ENCODE measurements at regions not wholly inside any gene's neighbourhood (a gene's known extent, or its start where the extent isn't known, plus 50 kb on each side); places are given as distances from the start of the nearest gene placed in this dataset.
"Not testable (repeated sequence)": the region's sequence is repeated elsewhere in the genome, so short reads cannot be mapped to it uniquely, and the experiment has no call there.

DNA sequence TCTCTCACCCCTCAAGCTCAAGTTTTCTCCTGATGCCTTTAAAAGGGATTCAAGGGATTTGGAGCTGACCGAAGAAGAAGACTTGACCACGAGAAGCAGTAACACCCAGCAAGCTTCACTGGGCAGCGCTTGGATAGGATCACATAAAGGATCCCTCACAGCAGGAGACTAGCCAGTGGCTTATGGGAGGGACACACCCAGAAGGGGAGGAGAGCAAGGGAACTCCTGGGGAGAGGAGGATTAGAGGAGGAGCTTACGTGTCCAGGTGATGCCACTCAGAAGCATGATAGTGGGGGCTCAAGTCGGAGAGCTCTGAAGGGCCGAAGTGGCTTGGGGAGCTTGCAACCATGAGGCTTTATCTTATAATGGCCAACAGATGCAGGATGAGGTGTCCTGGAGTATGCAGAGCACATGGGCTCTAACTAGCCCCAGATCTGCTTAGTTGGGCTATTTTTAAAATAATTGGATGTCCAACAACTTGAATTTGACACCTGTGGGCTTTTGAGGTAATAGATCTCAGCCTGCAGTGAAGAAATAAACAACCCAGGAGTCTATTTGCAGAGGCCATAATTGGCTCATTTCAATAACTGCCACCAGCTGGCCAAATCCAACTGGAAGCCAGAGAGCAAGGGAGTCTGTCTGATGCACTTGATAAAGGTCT lies 137.9 kb upstream of the EXOC2 start:
- DNase-seq, result no peak
- in situ Hi-C loops (cut with MboI; ENCODE audit: low pct_unique_long_range_greater_than_20kb, low sequenced_read_pairs), result no loop called here

DNA sequence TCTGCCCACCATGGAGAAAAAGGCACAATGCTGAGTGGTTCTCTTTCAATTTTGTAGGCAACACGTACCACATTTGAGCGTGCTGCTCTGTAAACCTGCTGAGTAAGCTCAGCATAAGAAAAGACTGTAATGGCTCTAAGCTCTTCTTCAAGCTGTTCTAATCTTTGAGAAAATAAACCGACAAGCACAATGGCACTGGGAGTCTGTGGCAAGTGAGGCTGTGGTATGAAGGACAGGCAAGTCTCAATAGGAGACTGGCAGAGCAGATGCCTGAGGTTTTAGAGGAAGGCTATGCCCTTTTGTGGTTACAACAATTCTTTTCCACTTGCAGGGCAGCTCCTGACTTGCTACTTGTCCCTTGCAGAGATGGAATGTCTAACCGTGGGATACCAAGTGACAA lies 136.7 kb upstream of the EXOC2 start:
- in situ Hi-C loops (cut with MboI; ENCODE audit: low pct_unique_long_range_greater_than_20kb, low sequenced_read_pairs), result no loop called here
- no peak for DNase-seq

DNA sequence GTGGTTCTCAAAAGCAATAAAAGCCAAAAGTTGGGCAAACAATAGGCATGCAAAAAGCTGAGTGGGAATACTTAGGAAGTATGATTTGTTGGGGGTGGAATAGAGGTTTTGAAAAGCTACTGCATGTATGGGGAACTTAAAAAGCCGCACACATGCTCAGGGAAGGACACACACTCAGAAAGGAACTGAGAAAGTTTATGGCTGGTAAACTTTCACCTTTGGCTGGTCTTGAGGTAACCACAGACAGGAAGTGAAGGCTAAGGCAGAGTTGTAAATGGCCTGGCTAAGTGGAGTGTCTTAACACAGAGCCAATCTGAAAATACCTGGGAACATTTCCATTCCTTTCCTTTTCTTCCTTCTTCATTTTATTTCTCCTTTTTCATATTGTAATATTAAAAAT lies 134.5 kb upstream of the EXOC2 start:
- DNase-seq, result peak; percentile 46
- in situ Hi-C loops (cut with MboI; ENCODE audit: low pct_unique_long_range_greater_than_20kb, low sequenced_read_pairs), result no loop called here

DNA sequence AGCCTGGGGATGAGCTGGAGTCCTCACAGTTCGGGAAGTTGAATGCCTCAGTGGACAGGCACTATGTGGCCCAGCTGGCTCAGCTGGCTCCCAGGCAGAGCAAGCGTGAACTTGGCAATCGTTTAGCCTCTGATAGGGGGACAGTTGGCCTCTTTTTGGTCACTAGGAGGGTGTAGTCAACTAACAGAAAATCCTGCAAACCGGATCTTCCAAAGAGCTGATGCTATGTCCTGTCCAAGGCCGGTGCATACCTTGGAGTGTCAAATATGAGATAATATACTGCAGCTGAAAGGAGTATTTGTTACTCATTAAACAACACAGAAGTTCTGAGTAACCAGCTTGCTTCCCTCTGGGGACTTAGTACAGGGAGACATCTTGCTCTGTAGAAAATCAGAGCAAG lies 126.2 kb upstream of the EXOC2 start:
- in situ Hi-C loops (cut with MboI; ENCODE audit: low pct_unique_long_range_greater_than_20kb, low sequenced_read_pairs), result no loop called here
- no peak for DNase-seq

DNA sequence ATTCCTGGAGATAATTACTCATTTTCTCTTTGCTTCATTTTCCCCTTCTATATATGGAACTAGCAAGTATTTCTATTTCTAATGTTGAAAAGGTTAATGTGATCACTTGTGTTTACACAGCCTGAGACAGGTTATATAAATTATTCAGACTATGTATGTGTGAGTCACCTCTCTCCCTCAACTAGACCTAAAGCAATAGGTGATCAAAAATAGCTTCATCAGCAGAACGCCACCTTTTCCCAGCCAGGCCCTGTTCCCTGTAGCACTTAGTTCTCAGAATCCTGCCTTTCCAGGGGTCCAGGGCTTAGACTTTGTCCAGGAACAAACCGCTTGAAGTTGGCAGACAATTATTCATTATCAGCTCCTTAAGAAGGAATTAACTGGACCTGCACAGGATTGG lies 125.3 kb upstream of the EXOC2 start:
- in situ Hi-C loops (cut with MboI; ENCODE audit: low pct_unique_long_range_greater_than_20kb, low sequenced_read_pairs), result no loop called here
- no peak for DNase-seq

DNA sequence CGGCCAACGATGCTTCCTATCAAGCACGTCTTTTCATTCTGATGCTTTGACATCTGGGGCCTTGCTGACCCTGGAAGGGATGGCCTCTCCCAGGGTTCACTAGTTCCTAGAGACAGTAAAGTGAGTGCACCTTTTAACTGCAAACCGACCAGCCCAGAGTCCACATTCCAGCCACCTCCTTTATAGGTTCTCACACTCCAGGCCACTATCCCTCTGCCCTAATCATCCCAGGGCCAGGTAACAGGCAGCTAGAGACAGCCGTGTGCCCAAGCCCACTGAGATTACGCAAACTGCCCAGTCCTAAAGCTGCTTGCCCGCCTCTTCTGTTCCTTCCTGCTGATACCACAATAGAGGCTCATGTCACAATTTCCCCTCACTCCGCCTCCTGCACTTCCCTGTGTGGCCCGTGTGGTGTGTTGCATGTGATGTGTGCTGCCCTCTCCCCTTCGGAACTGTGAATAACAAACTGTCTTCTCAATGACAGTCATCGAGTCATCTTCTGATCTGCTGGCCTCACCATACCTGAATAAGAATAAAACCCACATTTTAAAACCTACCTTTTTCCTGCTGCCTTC lies 123.7 kb upstream of the EXOC2 start:
- DNase-seq, result peak; percentile 37
- in situ Hi-C loops (cut with MboI; ENCODE audit: low pct_unique_long_range_greater_than_20kb, low sequenced_read_pairs), result no loop called here

DNA sequence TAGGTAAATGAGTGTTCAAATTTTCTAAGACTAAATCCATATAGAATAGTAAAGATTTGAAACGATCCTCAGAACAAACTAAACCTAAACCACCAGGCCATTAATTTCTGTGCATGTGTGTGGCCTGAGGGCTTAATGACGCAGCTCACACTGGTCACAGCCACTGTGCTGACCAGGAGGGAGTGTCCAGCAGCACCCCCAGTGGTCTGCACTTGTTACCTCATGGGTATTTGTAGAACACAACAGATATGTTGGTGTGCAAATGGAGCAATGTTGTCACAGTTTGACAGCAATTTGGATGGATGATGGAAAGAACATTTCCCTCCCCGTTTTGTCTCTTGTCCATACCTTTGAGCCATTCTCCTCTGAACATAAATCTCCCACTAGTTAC lies 122.4 kb upstream of the EXOC2 start:
- in situ Hi-C loops (cut with MboI; ENCODE audit: low pct_unique_long_range_greater_than_20kb, low sequenced_read_pairs), result no loop called here
- DNase-seq, result no peak

DNA sequence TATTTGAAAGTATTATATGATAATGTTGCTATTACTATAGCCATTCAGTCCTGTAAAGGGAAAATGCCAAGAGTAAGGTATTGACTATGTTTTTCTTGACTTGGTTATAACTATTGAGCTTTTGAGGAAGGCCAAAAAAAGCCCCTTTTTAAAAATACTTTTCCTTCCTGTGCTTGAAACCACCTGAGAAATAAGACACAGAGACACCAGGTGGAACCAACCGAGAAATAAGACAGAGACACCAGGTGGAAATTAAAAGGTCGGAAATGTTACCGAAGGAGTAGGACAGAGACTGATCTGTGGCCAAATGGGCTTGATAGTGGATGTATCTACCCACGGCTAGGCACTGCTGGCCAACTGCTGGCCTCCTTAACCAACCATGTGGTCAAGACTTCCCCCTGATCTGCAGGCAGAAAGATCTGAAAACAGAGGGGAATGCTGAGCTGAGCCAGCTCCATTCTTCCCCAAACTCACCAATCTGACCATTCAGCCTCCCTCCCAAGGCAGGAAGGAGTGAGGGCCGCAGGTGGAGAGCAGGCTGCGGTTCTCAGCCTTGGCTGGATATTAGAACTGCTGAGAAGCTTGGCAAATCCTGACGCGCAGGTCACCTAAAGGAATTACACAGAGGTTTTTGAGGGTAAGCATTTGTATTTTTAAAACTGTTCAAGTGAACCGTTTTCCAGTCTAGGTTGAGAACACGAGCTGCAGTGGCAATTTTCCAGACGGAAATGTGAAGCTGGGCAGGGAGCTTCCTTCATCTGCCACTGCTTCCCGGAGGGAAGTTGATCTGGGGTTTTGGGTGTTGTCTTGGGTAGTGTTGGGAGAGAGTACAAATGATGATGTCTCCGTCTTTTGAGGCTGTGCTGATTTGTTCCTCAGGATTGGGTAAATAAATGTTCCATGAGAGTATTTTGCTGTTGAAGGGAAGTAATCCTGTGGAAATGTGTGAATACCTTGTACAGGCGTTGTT lies 121.7 kb upstream of the EXOC2 start:
- no peak for DNase-seq
- in situ Hi-C loops (cut with MboI; ENCODE audit: low pct_unique_long_range_greater_than_20kb, low sequenced_read_pairs), result no loop called here

DNA sequence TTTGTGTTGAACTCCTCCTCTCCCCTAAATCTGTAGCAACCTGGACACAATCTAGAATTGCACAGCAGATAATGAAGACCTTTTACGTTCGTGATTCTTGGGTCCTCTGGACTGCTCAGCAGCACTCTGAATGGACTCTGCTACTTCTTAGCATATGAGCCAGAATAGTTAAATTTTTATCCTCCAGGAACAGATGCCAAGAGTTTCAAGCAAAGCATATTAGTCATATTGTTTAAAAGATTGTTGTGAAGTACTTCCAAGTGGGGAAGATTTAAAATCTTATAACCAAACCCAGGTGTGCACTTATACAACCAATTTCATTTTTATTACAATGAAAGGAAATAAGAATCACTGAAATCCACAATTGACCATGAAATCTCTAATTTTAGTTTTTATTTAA lies 118.9 kb upstream of the EXOC2 start:
- in situ Hi-C loops (cut with MboI; ENCODE audit: low pct_unique_long_range_greater_than_20kb, low sequenced_read_pairs), result no loop called here
- no peak for DNase-seq

DNA sequence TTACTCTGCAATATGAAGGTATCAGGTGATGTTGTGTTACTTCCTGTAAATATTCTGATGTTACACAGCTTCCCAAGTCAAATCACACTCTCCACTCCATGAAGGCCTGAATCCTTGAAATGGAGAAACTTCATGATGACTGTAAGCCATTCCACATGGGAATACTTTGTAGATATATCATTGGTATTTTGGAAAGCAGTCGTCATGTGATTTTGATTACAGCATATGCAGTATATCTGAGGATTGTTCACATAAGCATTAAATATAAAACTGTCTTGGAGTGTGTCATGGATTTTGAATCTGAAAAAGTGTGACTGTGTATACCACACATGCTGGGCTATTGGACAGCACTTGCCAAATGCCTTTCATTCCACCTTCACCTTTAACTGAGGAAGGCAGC lies 118.3 kb upstream of the EXOC2 start:
- DNase-seq, result no peak
- in situ Hi-C loops (cut with MboI; ENCODE audit: low pct_unique_long_range_greater_than_20kb, low sequenced_read_pairs), result no loop called here

DNA sequence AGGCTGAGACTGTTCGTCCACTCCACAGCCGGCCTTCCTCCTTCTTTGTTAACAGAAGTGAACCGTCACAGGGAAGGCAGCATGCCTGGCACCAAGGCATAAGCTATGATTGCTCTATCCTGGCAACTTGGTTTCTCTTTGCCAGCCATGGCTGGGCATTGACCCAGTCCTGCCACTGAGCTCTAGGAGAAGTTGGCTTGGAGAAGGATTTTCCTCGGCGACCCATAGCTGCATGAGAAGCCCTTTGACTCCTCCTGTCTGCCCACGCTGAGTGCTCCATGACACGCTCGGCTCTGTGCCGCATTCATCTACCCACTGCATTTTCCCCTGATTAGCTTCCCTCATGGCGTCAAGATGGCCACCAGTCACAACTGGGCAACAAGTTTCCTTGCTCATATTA lies 111.8 kb upstream of the EXOC2 start:
- in situ Hi-C loops (cut with MboI; ENCODE audit: low pct_unique_long_range_greater_than_20kb, low sequenced_read_pairs), result no loop called here
- DNase-seq, result no peak

DNA sequence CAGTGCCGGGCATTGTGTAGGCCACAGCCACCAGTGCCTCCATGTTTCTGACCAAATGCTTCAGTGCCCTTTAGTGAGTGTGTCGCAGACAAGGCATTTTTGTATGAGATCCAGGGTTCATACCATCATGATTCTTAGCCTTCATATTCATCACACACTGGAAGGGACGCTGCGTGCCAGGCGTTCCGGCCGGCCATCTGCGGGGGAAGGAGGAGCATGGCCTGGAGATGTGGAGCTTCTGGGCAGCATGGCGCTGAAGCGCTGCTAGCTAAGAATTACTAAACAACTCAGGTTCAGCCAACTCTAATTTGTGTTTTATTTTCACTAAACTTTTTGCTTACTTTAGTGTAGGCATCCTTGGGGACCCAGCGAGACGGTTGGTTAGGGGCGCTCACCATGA lies 111.4 kb upstream of the EXOC2 start:
- no peak for DNase-seq
- in situ Hi-C loops (cut with MboI; ENCODE audit: low pct_unique_long_range_greater_than_20kb, low sequenced_read_pairs), result no loop called here

DNA sequence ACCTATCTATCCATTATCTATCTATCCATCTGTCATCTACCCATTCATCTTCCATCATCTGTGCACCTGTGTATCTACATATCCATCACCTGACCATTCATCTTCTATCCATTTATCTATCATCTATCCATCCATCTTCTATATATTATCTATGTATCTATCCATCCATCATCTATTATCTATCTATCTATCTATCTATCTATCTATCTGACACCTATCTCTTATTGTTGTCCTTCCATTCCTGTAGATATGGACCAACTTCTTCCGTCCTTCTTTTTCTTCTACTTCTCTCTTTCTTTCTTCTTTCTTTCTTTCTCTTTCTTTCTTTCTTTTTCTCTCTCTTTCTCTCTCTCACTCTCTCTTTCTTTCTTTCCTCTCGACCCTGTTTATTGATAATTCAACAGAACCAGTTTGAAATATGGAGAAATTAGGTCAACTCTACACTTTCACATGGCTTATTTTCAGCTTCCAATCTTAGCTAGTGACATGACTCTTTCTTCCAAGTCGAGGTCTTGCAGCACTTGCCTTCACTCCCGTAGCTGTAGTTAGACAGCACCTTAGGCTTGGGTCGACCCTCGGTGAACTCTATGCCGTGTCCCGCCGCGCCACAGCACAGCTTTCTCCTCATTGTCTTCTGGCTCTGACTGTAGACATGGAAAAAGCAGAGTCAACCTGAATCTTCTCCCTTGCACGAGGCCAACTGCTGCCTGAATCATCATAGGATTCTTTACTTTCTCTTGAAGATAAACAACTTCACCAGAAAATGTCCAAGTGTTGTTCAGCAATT lies 110.4 kb upstream of the EXOC2 start:
- in situ Hi-C loops (cut with MboI; ENCODE audit: low pct_unique_long_range_greater_than_20kb, low sequenced_read_pairs), result no loop called here
- no peak for DNase-seq

DNA sequence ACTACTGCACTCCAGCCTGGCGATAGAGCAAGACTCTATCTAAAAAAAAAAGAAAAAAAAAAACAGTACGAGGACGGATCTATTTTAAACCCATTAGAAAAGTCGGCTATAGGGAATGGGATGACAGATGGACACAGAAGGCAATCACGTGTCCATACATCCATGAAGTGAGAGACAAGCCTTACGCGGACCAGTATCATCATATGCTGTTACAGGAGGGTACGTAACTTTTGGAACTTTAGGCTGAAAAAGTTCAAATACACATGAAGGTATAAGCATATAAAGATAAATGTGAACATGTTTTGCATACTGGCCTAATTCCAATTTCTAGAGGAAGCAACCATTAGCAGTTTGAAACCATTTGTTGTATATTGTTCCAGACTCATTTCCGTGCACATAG lies 109.8 kb upstream of the EXOC2 start:
- DNase-seq, result no peak
- in situ Hi-C loops (cut with MboI; ENCODE audit: low pct_unique_long_range_greater_than_20kb, low sequenced_read_pairs), result no loop called here

DNA sequence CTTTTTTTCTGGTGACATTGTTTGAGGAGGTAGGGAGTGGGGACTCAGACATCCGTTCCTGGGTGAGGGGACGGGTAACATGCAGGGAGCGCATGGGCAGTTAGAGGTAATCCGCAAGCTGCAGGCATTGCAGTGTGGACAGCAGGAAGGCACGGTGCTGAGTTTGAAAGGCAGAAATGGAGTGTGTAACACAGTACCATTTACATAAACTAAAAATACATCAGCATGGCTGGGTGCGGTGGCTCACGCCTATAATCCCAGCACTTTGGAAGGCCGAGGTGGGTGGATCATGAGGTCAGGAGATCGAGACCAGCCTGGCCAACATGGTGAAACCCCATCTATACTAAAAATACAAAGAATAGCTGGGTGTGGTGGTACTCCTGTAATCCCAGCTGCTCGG lies 109.3 kb upstream of the EXOC2 start:
- DNase-seq; in situ Hi-C loops (cut with MboI; ENCODE audit: low pct_unique_long_range_greater_than_20kb, low sequenced_read_pairs): not testable (repeated sequence)

DNA sequence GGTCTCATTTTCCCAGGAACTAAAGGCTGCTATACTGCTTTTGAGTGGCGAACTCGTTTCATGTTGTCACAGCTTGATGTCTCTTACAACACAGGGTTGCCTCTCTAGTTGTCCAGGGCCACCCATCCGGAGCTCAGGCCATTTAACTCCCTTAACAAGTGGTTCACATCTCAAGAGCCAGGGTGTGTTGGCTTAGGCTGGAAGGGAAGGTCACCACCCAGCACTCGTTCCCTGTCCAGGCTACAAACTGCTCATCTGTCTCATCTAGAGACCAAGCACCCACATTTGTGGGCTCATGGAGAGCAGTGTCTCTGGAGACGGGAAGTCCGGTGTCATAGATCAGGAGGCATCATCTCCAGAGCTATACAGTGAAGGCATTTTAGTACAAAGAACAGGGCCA lies 106.8 kb upstream of the EXOC2 start:
- in situ Hi-C loops (cut with MboI; ENCODE audit: low pct_unique_long_range_greater_than_20kb, low sequenced_read_pairs), result loop anchor here (25.0 kb wide), 2 partner anchors 212 to 588 kb away; partner anchors contain the start of gene FOXF2
- DNase-seq, result no peak

DNA sequence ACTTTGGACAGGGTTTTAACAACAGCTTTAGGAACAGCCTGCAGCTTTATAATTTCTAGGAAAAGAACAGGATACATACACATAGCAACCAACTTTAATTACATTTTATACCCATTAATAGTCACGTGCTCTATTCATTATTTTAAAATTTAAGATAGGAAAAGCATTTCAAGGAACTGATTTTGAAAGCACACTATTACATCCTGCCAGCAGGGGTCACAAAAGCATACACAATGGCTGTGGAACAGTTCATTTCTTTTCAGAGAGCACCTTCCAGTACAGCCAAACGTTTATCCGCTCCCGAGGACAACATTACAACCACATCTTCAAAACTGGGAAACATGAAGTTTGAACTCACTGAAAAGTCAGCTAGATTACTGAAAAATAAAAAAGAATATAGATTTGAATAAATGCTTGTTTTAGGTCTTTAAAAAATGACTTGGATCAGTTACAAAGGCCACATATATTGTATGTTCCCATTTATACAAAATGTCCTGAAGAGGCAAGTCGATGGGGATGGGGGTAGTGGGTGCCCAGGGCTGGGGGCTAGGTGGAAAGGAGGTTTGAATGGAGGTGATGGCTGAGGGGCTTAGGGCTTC lies 104.6 kb upstream of the EXOC2 start:
- DNase-seq, result peak; percentile 59

DNA sequence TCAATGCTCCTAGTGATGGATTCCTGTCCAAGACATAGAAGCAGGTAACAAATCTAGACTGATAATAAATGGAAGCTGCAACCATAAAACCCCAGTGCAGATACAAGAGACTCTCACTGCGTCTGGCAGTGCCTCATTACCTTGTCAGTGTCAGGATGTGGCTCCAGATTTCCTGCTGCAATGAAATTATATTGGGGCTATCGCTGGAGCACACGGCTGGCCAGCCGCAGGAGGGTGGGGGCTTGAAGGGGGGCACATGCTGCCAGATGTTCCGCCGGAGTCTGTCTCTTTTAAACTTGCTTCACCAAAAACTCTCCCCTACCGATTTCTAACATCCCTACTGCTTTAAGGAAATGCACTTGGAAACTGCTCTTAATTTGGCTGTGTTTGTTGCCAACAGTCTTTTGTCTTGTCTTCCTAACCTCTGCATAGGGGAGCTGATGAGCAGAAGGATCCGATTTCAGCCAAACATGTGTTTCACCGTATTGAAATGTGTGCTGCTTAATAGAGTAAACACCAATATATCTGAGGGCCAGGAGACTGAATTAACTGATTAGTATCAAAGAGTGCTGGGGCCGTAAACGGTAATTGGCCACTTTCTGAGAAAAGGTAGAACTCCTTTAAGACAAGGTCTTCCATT lies 102.2 kb upstream of the EXOC2 start:
- no peak for DNase-seq
- in situ Hi-C loops (cut with MboI; ENCODE audit: low pct_unique_long_range_greater_than_20kb, low sequenced_read_pairs), result loop anchor here (25.0 kb wide), 2 partner anchors 208 to 592 kb away; partner anchors contain the start of gene FOXF2

More for the DNA sequence above, 104.6 kb upstream of the EXOC2 start:
- in situ Hi-C loops (cut with MboI; ENCODE audit: low pct_unique_long_range_greater_than_20kb, low sequenced_read_pairs), result loop anchor here (25.0 kb wide), 2 partner anchors 210 to 590 kb away; partner anchors contain the start of gene FOXF2

All from KBM-7 (cell line).